GM21526 (cell line): ENCODE measurements at regions not wholly inside any gene's neighbourhood (a gene's known extent, or its start where the extent isn't known, plus 50 kb on each side); places are given as distances from the start of the nearest gene placed in this dataset.

Source experiments
- ATAC-seq: cut with Tn5 transposase; IDR thresholded peaks from one replicate; pipeline ENCODE4 v1.9.1; 2021; ENCODE audit warnings: moderate library complexity; ENCODE audit not compliant: unreplicated experiment, low FRiP score

DNA sequence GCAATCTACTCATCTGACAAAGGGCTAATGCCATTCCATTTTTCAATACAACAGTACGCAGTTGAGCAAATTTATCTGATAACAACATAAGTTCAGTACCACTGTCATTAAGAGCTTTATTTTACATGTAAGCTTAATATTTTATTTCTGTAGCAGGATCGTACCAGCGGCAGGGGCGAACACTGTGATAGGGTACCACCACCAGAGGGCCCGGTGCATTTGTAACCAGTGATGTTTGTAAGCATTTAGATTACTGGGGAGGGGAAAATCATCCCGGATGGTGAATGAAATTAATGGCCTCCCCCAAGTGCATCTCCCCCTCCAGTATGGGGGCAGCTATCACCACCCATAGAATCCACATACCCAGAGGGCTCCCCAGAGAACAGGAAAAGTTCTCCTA, 179.0 kb downstream of the ADGRA3 start:
- ATAC-seq = no peak

DNA sequence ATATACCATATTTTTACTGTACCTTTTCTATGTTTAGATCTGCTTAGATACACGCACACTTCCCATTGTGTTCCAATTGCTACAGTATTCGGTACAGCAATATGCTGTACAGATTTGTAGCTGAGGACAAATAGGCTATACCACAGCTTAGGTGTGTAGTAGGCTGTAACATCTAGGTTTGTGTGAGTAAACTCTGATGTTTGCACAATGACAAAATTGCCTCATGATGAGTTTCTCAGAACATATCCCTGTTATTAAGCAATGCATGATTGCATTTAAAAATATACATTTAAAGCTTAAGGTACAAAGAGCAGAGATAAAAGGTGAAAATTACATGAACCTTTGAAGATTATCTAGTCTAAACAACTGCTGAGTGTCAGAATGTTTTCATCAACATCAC, 181.7 kb downstream of the ADGRA3 start:
- ATAC-seq = no peak

- ATAC-seq = no peak
Observed at GRCh38 chr4:22324422-22324821, 191.4 kb downstream of the ADGRA3 start.

DNA sequence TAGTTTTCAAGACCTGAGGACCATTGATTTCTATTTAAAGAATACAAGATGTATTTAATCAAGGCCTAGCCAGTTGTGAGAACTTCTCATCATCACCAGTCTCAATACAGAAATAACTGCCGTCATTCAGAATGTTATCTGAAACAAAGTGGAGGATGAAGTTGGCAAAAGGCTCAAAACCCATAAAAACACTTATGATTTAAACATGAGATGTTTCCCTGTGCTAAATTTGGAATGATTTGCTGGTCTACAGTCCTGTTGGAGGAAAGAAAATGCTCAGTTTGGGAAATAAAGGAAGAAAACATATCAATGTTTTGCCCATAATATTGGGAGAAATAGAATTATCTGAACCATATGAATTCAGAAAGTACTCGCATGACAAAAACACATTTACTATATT, 192.2 kb downstream of the ADGRA3 start:
- ATAC-seq = no peak

- ATAC-seq = no peak
Observed at GRCh38 chr4:22322996-22323395, 192.9 kb downstream of the ADGRA3 start.

GRCh38 chr4:22315628-22316027, 200.2 kb downstream of the ADGRA3 start:
- no peak for ATAC-seq

DNA sequence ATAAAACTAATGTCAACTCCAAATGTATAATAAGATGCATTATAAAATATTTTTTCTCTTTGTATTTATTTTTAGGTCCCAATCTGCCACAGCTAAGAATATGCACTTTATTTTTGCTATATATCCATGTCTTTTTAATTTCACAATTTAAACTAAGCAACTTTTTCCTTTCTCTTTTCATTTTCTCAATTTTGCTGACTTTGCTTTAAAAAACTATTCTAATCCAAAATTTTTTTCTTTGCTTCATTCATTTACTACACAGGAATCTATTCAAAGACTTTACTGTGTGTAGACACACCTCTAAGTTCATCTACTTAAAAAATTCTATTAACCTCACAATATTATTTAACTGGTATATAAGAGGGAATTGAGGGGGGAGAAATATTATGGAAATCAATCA, 201.9 kb downstream of the ADGRA3 start:
- no peak for ATAC-seq

DNA sequence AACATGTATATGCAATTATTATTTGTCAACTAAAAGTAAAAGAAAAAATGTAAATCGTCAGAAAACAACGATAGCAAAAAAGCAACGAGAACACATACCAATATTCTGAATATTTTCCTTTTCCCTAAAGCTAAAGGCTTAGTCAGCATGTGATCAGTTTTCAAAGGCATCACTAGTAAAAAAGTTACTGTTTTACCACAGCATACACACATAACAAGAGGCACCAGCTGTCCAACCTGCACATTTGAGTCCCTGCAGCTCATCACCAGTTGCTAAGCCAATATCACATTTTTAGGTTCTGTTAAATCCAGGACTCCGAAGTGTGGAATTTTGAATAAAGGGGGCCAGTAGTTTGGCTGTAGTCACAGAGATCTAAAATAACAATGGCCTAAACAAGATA, 203.8 kb downstream of the ADGRA3 start:
- ATAC-seq = no peak

DNA sequence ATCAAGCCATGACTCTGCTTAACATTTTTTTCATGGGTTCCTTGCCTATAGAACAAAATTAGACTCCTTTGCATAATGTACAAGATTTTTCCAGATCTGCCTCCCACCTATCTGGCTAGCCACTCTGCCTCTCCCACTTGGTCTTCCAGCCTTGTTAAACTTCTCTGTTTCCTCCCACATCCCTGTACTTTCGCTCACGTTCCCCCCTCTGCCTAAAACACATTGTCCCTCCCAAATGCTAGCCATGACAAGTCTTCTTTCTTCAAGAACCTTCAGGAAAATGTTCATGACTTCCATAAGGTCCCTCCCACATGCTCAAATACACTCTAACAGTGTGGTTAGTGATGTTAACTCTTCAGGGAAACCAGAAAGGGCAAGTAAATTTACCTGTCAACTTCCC, 214.6 kb downstream of the ADGRA3 start:
- no peak for ATAC-seq

GRCh38 chr4:22299678-22300077, 216.2 kb downstream of the ADGRA3 start:
- no peak for ATAC-seq

- no peak for ATAC-seq
Observed at GRCh38 chr4:22287631-22288030, 228.2 kb downstream of the ADGRA3 start.

GRCh38 chr4:22268350-22269025, 247.4 kb downstream of the ADGRA3 start:
- no peak for ATAC-seq

- ATAC-seq = no peak
Observed at GRCh38 chr4:22264261-22264660, 251.6 kb downstream of the ADGRA3 start.

DNA sequence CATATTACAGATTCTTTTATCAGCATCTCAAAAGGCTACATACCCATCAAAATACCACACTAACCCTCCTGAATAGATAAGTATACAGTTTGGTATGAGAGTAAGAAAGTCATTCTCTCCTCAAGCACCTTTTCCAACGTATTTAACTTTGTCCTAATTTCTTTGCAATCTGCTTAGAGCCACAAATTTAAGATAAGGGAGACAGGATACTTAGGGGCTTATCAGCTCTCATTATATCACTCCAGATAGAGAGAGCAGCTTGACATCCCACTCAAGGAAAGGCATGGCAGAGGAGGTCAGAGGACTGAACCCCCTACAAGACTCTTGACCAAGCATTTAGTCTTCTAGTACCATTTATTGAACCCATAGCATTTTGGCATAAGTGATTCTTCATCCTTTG, 262.4 kb downstream of the ADGRA3 start:
- ATAC-seq = no peak

DNA sequence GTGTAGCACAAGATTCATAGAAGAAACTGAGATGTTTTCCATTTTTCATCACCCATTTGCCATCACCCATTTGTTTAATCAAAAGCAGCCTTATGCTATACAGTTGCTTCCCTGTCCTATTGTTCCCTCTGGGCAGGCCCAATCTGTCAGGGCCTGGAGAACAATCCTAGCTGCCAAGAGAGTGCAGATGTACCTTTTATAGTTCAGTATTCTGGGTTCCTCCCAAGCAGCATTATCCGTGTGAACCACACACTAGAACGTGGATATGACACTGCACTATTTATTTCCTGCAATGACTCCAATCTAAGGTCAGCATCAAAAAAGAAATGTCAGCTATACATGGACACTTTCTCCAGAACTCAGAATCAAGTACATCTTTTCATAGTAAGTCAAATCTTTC, 269.0 kb downstream of the ADGRA3 start:
- no peak for ATAC-seq

DNA sequence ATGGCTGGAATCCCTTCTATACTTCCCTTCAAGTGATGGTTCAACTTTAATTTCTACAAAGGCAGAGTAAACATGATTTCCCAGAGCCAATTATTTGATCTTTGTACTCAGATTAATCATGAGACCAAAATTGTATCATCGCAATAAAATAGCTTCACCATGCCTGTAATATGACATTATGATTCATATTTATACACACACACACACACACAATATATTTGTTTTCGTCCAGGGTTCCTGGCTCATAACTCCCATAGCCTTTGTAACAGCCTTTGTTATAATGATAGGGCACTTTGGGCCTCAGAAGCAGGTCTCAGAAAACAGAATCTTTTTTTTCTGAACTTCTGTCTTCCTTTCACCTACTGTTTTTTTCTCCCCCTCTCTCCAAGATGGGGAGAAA, 270.6 kb downstream of the ADGRA3 start:
- ATAC-seq = no peak

- no peak for ATAC-seq
Observed at GRCh38 chr4:22241415-22241814, 274.5 kb downstream of the ADGRA3 start.

- no peak for ATAC-seq
Observed at GRCh38 chr4:22240814-22241213, 275.1 kb downstream of the ADGRA3 start.

DNA sequence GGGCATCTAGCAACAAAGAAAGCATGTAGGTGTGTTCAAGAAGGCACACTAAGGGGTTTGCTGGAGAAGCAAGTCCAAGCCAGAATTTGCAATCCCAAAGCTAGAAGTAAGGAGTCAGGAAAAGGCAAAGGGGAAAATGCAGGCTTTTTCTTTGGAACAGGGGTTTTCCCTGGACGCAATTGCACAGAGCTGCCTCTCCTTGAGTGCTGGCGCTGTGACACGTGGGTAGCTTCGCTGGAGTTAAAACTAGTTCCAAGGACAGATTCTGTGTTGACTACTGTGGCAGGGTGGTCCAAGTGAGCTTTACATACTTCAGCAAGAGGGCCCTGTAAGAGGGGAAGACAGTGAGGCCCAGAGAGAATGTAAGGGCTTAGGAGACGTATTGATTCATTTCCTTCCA, 277.1 kb downstream of the ADGRA3 start:
- no peak for ATAC-seq

- no peak for ATAC-seq
Observed at GRCh38 chr4:22237846-22238494, 277.9 kb downstream of the ADGRA3 start.

DNA sequence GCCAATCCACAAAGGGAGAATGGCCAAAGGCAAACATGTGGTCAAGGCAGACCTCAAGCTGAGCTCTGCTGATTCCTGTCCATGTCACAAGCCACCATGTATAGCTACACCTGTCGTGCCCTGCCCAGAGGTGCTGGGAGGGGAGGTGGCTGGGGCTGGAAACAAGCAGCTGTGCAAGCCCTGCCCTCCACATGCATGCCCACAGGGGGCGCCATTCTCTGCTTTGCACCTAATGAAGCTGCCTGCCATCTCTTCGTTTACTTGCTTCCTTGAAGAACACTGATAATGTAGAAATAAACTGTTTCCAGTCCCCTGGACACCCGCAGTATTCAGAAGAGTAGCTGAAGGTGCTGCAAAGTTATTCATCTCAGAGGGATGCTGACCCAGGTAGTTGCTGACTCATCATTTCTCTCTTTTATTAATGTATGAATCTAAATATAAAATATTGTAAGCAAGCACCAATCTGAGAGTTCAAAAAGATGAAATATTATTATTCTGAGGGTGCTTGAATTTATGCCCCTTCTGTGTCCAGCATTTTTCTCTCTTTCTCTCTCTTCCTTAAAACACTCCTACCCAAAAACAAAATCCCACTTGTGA, 278.6 kb downstream of the ADGRA3 start:
- ATAC-seq = no peak

DNA sequence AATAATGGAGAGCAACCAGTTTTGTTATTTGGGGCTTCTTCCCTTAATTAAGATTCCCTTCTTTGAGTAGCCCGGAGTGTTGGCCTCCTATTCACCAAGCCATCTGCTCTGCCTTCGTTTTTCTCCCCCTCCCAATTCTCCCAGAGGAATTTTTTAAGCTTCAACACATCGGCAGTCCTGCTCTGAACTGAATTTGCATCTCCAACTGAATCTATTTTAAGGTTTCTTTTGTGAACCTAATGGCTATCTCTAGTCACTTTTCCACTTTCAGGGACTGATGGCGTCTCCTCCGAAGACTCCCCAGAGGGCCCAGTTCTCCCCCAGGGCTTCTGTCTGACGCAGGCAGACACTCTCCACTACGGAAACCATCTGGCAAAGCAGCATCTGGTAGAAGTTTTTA, 280.2 kb downstream of the ADGRA3 start:
- no peak for ATAC-seq
